ENCODE measurements at regions not wholly inside any gene's neighbourhood (a gene's known extent, or its start where the extent isn't known, plus 50 kb on each side); places are given as distances from the start of the nearest gene placed in this dataset.
"Not testable (repeated sequence)": the region's sequence is repeated elsewhere in the genome, so short reads cannot be mapped to it uniquely, and the experiment has no call there.

GRCh38 chr1:104331763-104332162, 582.1 kb downstream of the AMY1C start:
- no peak for FAIRE-seq

GRCh38 chr1:104337927-104338326, 588.2 kb downstream of the AMY1C start:
- FAIRE-seq: not testable (repeated sequence)

- no peak for FAIRE-seq
Measured at GRCh38 chr1:104341944-104342343, 592.2 kb downstream of the AMY1C start.

GRCh38 chr1:104348277-104348676, 598.6 kb downstream of the AMY1C start:
- FAIRE-seq: no peak

- no peak for FAIRE-seq
Measured at GRCh38 chr1:104353580-104353979, 603.9 kb downstream of the AMY1C start.

- no peak for FAIRE-seq
Measured at GRCh38 chr1:104358086-104358485, 608.4 kb downstream of the AMY1C start.

GRCh38 chr1:104358621-104359020, 608.9 kb downstream of the AMY1C start:
- FAIRE-seq: no peak

GRCh38 chr1:104378414-104378813, 628.7 kb downstream of the AMY1C start:
- FAIRE-seq: no peak

- no peak for FAIRE-seq
Measured at GRCh38 chr1:104380003-104380402, 630.3 kb downstream of the AMY1C start.

- FAIRE-seq: no peak
Measured at GRCh38 chr1:104387716-104388508, 638.2 kb downstream of the AMY1C start.

GRCh38 chr1:104392552-104392951, 642.9 kb downstream of the AMY1C start:
- FAIRE-seq: no peak

- no peak for FAIRE-seq
Measured at GRCh38 chr1:104402178-104402577, 652.5 kb downstream of the AMY1C start.

- no peak for FAIRE-seq
Measured at GRCh38 chr1:104403883-104404282, 654.2 kb downstream of the AMY1C start.

GRCh38 chr1:104406728-104407127, 657.0 kb downstream of the AMY1C start:
- FAIRE-seq: no peak

GRCh38 chr1:104408268-104408667, 658.6 kb downstream of the AMY1C start:
- no peak for FAIRE-seq

- no peak for FAIRE-seq
Measured at GRCh38 chr1:104435255-104435654, 685.6 kb downstream of the AMY1C start.

- no peak for FAIRE-seq
Measured at GRCh38 chr1:104440011-104440410, 690.3 kb downstream of the AMY1C start.

GRCh38 chr1:104456724-104457123, 707.0 kb downstream of the AMY1C start:
- FAIRE-seq: no peak

GRCh38 chr1:104459886-104460285, 710.2 kb downstream of the AMY1C start:
- no peak for FAIRE-seq

GRCh38 chr1:104460880-104461279, 711.2 kb downstream of the AMY1C start:
- no peak for FAIRE-seq

GRCh38 chr1:104463126-104463697, 713.5 kb downstream of the AMY1C start:
- FAIRE-seq: no peak

GRCh38 chr1:104466068-104466467, 716.4 kb downstream of the AMY1C start:
- FAIRE-seq: no peak

- FAIRE-seq: no peak
Measured at GRCh38 chr1:104467590-104467989, 717.9 kb downstream of the AMY1C start.

- no peak for FAIRE-seq
Measured at GRCh38 chr1:104468282-104468681, 718.6 kb downstream of the AMY1C start.

- no peak for FAIRE-seq
Measured at GRCh38 chr1:104476126-104476525, 726.4 kb downstream of the AMY1C start.
